IMR-90 (cell line): ENCODE measurements at regions not wholly inside any gene's neighbourhood (a gene's known extent, or its start where the extent isn't known, plus 50 kb on each side); places are given as distances from the start of the nearest gene placed in this dataset.

Experiments used
- ATAC-seq: fragments of 200-7000 bp; cut with Tn5 transposase; 2 replicates; pipeline ENCODE4 v1.9.1; 2020; ENCODE audit warnings: low read depth, mild to moderate bottlenecking, moderate library complexity
- BruUV-seq: library from RNA; stranded (reverse); fragments of 400-500 nt; replicated peaks from 2 replicates; lab custom pipeline; 2021; lab: Mats Ljungman, UMichigan
- CTCF ChIA-PET: fragments of 300-600 bp; formaldehyde crosslinking; extraction: SDS; loops from one replicate; lab custom pipeline; 2021; ENCODE audit warnings: antibody characterized with exemption; lab: Yijun Ruan, JAX
- POLR2A ChIA-PET: fragments of 300-600 bp; sonication (Branson Sonifier 250); formaldehyde crosslinking; loops from one replicate; lab custom pipeline; 2022; ENCODE audit warnings: antibody characterized with exemption; ENCODE audit not compliant: unreplicated experiment; lab: Charles Lee
- DNase-seq: peaks from one replicate; pipeline ENCODE4 v3.0.0; 2013
- H2AFZ ChIP-seq: replicated peaks from 2 replicates; pipeline ENCODE3; 2013; ENCODE audit warnings: low read length, mild to moderate bottlenecking; ENCODE audit not compliant: poor library complexity
- H2AK5ac ChIP-seq: 2 replicates; pipeline ENCODE4 v1.6.1; 2013; ENCODE audit warnings: low read depth, low read length, inconsistent platforms
- H2AK9ac ChIP-seq: replicated peaks from 2 replicates; pipeline ENCODE3; 2013; ENCODE audit warnings: mild to moderate bottlenecking, low read depth, low read length, moderate library complexity; ENCODE audit not compliant: poor library complexity
- H2BK120ac ChIP-seq: 2 replicates; pipeline ENCODE4 v1.6.1; 2013; ENCODE audit warnings: low read depth, low read length, inconsistent platforms
- H2BK15ac ChIP-seq: 3 replicates; pipeline ENCODE4 v1.6.1; 2013; ENCODE audit warnings: low read depth, low read length, inconsistent platforms
- H2BK20ac ChIP-seq: 2 replicates; pipeline ENCODE4 v1.6.1; 2013; ENCODE audit warnings: low read depth, mild to moderate bottlenecking, inconsistent platforms, low read length, moderate library complexity
- H2BK5ac ChIP-seq: 2 replicates; pipeline ENCODE4 v1.6.1; 2013; ENCODE audit warnings: mild to moderate bottlenecking, low read depth, low read length, inconsistent platforms; ENCODE audit not compliant: poor library complexity, severe bottlenecking
- H3K14ac ChIP-seq: replicated peaks from 2 replicates; pipeline ENCODE4 v1.6.1; 2013; ENCODE audit warnings: low read depth, low read length, inconsistent platforms
- H3K18ac ChIP-seq: 2 replicates; pipeline ENCODE4 v1.6.1; 2013; ENCODE audit warnings: low read depth, low read length, control low read depth
- H3K23ac ChIP-seq: 2 replicates; pipeline ENCODE4 v1.6.1; 2013; ENCODE audit warnings: low read depth, low read length, inconsistent platforms
- H3K27ac ChIP-seq: 2 replicates; pipeline ENCODE4 v1.5.1; 2013; ENCODE audit warnings: mild to moderate bottlenecking, control low read depth, low read length; ENCODE audit not compliant: insufficient read depth
- H3K27me3 ChIP-seq: 2 replicates; pipeline ENCODE4 v1.6.1; 2013; ENCODE audit warnings: low read length; ENCODE audit not compliant: control insufficient read depth, insufficient read depth
- H3K36me3 ChIP-seq: 2 replicates; pipeline ENCODE4 v1.6.1; 2013; ENCODE audit warnings: low read length, mixed read lengths; ENCODE audit not compliant: control insufficient read depth, insufficient read depth
- H3K4ac ChIP-seq: 2 replicates; pipeline ENCODE4 v1.6.1; 2013; ENCODE audit warnings: low read depth, low read length, inconsistent platforms
- H3K4me1 ChIP-seq: 2 replicates; pipeline ENCODE4 v1.6.1; 2013; ENCODE audit warnings: low read length, mixed read lengths; ENCODE audit not compliant: control insufficient read depth, insufficient read depth
- H3K4me2 ChIP-seq: 2 replicates; pipeline ENCODE4 v1.6.1; 2013; ENCODE audit warnings: low read depth, mild to moderate bottlenecking, control low read depth, low read length, moderate library complexity
- H3K4me3 ChIP-seq: 2 replicates; pipeline ENCODE4 v1.5.1; 2013; ENCODE audit warnings: low read depth, mild to moderate bottlenecking, control low read depth, low read length, moderate library complexity; ENCODE audit not compliant: insufficient read depth
- H3K56ac ChIP-seq: 2 replicates; pipeline ENCODE4 v1.6.1; 2013; ENCODE audit warnings: low read length, inconsistent platforms; ENCODE audit not compliant: insufficient read depth; ENCODE audit errors: extremely low read depth
- H3K79me1 ChIP-seq, 2 experiments: 2 replicates each; pipeline ENCODE4 v1.6.1; 2013; ENCODE audit warnings: low read length in 2 of 2, inconsistent platforms in 1 of 2, low read depth in 1 of 2
- H3K9ac ChIP-seq: 2 replicates; pipeline ENCODE4 v1.6.1; 2013; ENCODE audit warnings: low read depth, low read length, control low read depth
- H3K9me1 ChIP-seq: 2 replicates; pipeline ENCODE4 v1.6.1; 2013; ENCODE audit warnings: low read length, inconsistent platforms; ENCODE audit not compliant: insufficient read depth
- H3K9me3 ChIP-seq: 2 replicates; pipeline ENCODE4 v1.6.1; 2013; ENCODE audit warnings: low read length; ENCODE audit not compliant: control insufficient read depth, insufficient read depth
- H4K20me1 ChIP-seq: 2 replicates; pipeline ENCODE4 v1.6.1; 2013; ENCODE audit warnings: low read length, inconsistent platforms; ENCODE audit not compliant: insufficient read depth
- H4K5ac ChIP-seq: 2 replicates; pipeline ENCODE4 v1.6.1; 2013; ENCODE audit warnings: mild to moderate bottlenecking, low read depth, low read length, control low read depth
- H4K8ac ChIP-seq, 2 experiments: 2 replicates each; pipeline ENCODE4 v1.6.1; 2013; ENCODE audit warnings: low read depth in 2 of 2, low read length in 2 of 2, control low read depth in 1 of 2, inconsistent platforms in 1 of 2
- H4K91ac ChIP-seq: 2 replicates; pipeline ENCODE4 v1.6.1; 2013; ENCODE audit warnings: low read depth, low read length, inconsistent platforms; ENCODE audit not compliant: insufficient read depth
- BHLHE40 ChIP-seq: fragments of 150-350 bp; IDR thresholded peaks from 2 replicates; pipeline ENCODE4 v1.6.1; 2016; ENCODE audit warnings: mild to moderate bottlenecking, low read depth, low read length
- CEBPB ChIP-seq: IDR thresholded peaks from 2 replicates; pipeline ENCODE4 v1.6.1; 2012; ENCODE audit warnings: low read depth, low read length, improper control_type of control experiment
- FOS ChIP-seq: fragments of 150-350 bp; IDR thresholded peaks from 2 replicates; pipeline ENCODE4 v1.6.1; 2016; ENCODE audit warnings: low read depth, low read length
- MAFK ChIP-seq: IDR thresholded peaks from 2 replicates; pipeline ENCODE4 v1.6.1; 2012; ENCODE audit warnings: low read depth, low read length, improper control_type of control experiment
- MAZ ChIP-seq: IDR thresholded peaks from 2 replicates; pipeline ENCODE4 v1.6.1; 2012; ENCODE audit warnings: low read depth, mild to moderate bottlenecking, low read length, improper control_type of control experiment, moderate library complexity, borderline replicate concordance
- MXI1 ChIP-seq: IDR thresholded peaks from 2 replicates; pipeline ENCODE4 v1.6.1; 2012; ENCODE audit warnings: low read depth, mild to moderate bottlenecking, low read length, moderate library complexity, borderline replicate concordance
- NFE2L2 ChIP-seq: fragments of 150-350 bp; IDR thresholded peaks from 2 replicates; pipeline ENCODE4 v1.6.1; 2016; ENCODE audit warnings: low read depth, mild to moderate bottlenecking, low read length
- POLR2A ChIP-seq: IDR thresholded peaks from 2 replicates; pipeline ENCODE4 v1.6.1; 2012; ENCODE audit warnings: mild to moderate bottlenecking, low read depth, low read length
- RAD21 ChIP-seq: IDR thresholded peaks from 2 replicates; pipeline ENCODE4 v1.6.1; 2012; ENCODE audit warnings: low read length, improper control_type of control experiment
- RCOR1 ChIP-seq: IDR thresholded peaks from 2 replicates; pipeline ENCODE4 v1.6.1; 2012; ENCODE audit warnings: mild to moderate bottlenecking, low read length, improper control_type of control experiment; ENCODE audit not compliant: insufficient replicate concordance
- RFX5 ChIP-seq: IDR thresholded peaks from 2 replicates; pipeline ENCODE4 v1.8.0; 2012; ENCODE audit warnings: low read depth, mild to moderate bottlenecking, low read length, moderate library complexity
- WGBS, 2 experiments: methylation state at CpG; one replicate each; pipeline versions ENCODE4 v1.1.5 to v1.1.7; 2013; ENCODE audit warnings: missing lambda C conversion rate in 2 of 2; ENCODE audit not compliant: insufficient read length in 1 of 2; ENCODE audit errors: extremely low coverage in 2 of 2; 5-methylcytosine and 5-hydroxymethylcytosine counted together
- dilution Hi-C: fragments of 300-500 bp; cut with HindIII; formaldehyde crosslinking; loops from one replicate; pipeline ENCODE4 v1.14.3; 2018; ENCODE audit warnings: low sequenced_read_pairs; ENCODE audit not compliant: unreplicated experiment
- in situ Hi-C: fragments of 300-500 bp; cut with MboI; formaldehyde crosslinking; loops from 3 replicates; pipeline ENCODE4 v1.14.3; 2019; ENCODE audit warnings: low sequenced_read_pairs, inconsistent platforms, mixed read lengths
- intact Hi-C: fragments of 100-400 bp; cut with micrococcal nuclease; formaldehyde crosslinking; loops from 2 replicates; pipeline ENCODE4 v1.10.0; 2022
- TF ChIP-seq, protein P1 (sequence below): fragments of 150-350 bp; IDR thresholded peaks from 2 replicates; pipeline ENCODE4 v1.6.1; 2017; ENCODE audit warnings: mild to moderate bottlenecking, antibody characterized with exemption, low read length, low read depth

DNA sequence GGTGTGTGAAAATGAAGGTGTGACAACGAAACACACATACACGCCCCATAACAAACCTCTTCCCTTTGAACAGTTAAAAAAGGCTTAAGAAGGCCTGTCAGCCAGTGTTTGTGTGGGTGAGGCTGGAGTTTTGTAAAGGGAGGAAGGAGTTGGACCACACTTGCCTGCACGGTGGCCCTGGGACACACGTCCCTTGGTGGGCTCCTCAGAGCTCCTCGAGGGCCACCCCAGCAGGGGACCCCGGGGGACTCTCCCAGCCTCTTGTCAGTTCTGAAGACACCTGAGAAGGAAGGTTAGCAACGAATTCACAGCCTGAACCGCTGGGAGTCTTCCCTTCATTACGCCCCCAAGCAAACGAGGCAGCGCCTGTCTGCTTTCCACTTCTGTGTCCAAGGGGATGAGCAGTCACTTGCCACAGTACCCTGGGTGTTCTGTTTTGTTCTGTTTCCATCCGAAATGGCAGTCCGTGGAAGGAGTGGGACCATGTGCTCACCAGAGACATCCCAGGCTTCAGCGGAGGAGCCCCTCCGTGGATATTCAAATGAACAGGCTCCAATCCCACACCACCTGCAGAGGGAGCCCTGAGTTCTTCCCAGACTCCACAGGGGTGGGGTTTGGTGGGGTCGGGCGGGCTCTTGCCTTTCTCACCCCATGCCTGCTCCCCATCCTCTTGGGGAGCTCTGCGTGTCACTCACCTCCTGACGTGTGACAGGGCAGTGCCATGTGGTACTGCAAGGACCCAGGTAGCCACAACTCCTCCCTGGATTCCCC lies 68.6 kb downstream of the NRN1 start:
- DNase-seq, result no peak
- Histone ChIP-seq H3K9ac (no peak overlapping the region), H2AK5ac (no peak overlapping the region), H3K18ac (no peak overlapping the region), H2BK20ac (no peak overlapping the region), H3K4me1 (no peaks in the 10 kb centered on the region), H4K20me1 (no peaks in the 10 kb centered on the region), H3K4me2 (no peak overlapping the region), H3K9me1 (no peaks in the 10 kb centered on the region), H3K14ac (no peak overlapping the region), H3K23ac (no peak overlapping the region), H3K56ac (no peak overlapping the region), H4K91ac (no peak overlapping the region), H2BK5ac (no peak overlapping the region), H3K27ac (no peak overlapping the region), H3K4me3 (no peak overlapping the region), H3K79me1 (no peaks in the 10 kb centered on the region), H2BK15ac (no peak overlapping the region), H2AFZ (no peak overlapping the region), H3K36me3 (no peaks in the 10 kb centered on the region), H2BK120ac (no peak overlapping the region), H2AK9ac (no peak overlapping the region), H3K9me3 (peaks cover 18% of the 10 kb centered on the region), H3K4ac (no peak overlapping the region), H4K8ac (no peak overlapping the region), H4K5ac (no peak overlapping the region), H3K27me3 (no peaks in the 10 kb centered on the region)
- intact Hi-C loops (no loop called here), in situ Hi-C loops (no loop called here), dilution Hi-C loops (no loop called here)
- ChIA-PET CTCF (no interaction called here), POLR2A (no interaction called here)
- BruUV-seq, result no TSS peak
- WGBS, 2 experiments, result 93% methylated on average over 3 of the region's 19 CpGs; no CpG with 5 or more reads in 1 of the 2 experiments
- TF ChIP-seq CEBPB (no peak), BHLHE40 (no peak), POLR2A (no peak), MAZ (no peak), FOS (no peak), RAD21 (no peak), RFX5 (no peak), MAFK (no peak), RCOR1 (no peak), NFE2L2 (no peak), MXI1 (no peak)
- TF ChIP-seq, protein P1, sequence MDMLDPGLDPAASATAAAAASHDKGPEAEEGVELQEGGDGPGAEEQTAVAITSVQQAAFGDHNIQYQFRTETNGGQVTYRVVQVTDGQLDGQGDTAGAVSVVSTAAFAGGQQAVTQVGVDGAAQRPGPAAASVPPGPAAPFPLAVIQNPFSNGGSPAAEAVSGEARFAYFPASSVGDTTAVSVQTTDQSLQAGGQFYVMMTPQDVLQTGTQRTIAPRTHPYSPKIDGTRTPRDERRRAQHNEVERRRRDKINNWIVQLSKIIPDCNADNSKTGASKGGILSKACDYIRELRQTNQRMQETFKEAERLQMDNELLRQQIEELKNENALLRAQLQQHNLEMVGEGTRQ, result no peak
- ATAC-seq, result no peak
